DND-41 (cell line): ENCODE measurements at regions not wholly inside any gene's neighbourhood (a gene's known extent, or its start where the extent isn't known, plus 50 kb on each side); places are given as distances from the start of the nearest gene placed in this dataset.

Experiments used
- ATAC-seq: fragments of 200-7000 bp; cut with Tn5 transposase; 3 replicates; pipeline ENCODE4 v1.9.1; 2021; ENCODE audit warnings: low read depth; ENCODE audit not compliant: insufficient read depth
- DNase-seq: peaks from one replicate; pipeline ENCODE4 v3.0.0-alpha.2; 2020
- H2AFZ ChIP-seq: 2 replicates; pipeline ENCODE4 v1.6.0; 2012; ENCODE audit warnings: low read depth, low read length
- H3K27ac ChIP-seq: 2 replicates; pipeline ENCODE4 v1.5.1; 2012; ENCODE audit warnings: low read length, inconsistent platforms
- H3K27me3 ChIP-seq: fragments of 200-600 bp; sonication (generic); 2 replicates; pipeline ENCODE4 v1.6.0; 2012; ENCODE audit warnings: low read length, mild to moderate bottlenecking, inconsistent platforms; ENCODE audit not compliant: insufficient read depth, poor library complexity
- H3K36me3 ChIP-seq: 2 replicates; pipeline ENCODE4 v1.5.1; 2012; ENCODE audit warnings: low read length, inconsistent platforms; ENCODE audit not compliant: insufficient read depth
- H3K4me1 ChIP-seq: 2 replicates; pipeline ENCODE4 v1.5.1; 2012; ENCODE audit warnings: mild to moderate bottlenecking, low read length; ENCODE audit not compliant: insufficient read depth
- H3K4me2 ChIP-seq: 2 replicates; pipeline ENCODE4 v1.6.0; 2012; ENCODE audit warnings: mild to moderate bottlenecking, moderate library complexity, low read length, inconsistent platforms; ENCODE audit not compliant: insufficient read depth
- H3K4me3 ChIP-seq, 2 experiments: fragments of 200-600 bp in 1 of 2; shearing (Covaris generic) in 1 of 2; 2 replicates each; pipeline ENCODE4 v1.5.1; 2012 to 2016; ENCODE audit warnings: inconsistent platforms in 2 of 2, low read length in 2 of 2, mild to moderate bottlenecking in 2 of 2, low read depth in 1 of 2, moderate library complexity in 1 of 2
- H3K79me2 ChIP-seq: 2 replicates; pipeline ENCODE4 v1.6.0; 2012; ENCODE audit warnings: low read length, inconsistent platforms; ENCODE audit not compliant: insufficient read depth
- H3K9ac ChIP-seq: 2 replicates; pipeline ENCODE4 v1.6.0; 2012; ENCODE audit warnings: low read depth, mild to moderate bottlenecking, inconsistent platforms, low read length, moderate library complexity
- H3K9me3 ChIP-seq: 2 replicates; pipeline ENCODE4 v1.5.1; 2012; ENCODE audit warnings: low read length, moderate library complexity, mild to moderate bottlenecking, inconsistent platforms; ENCODE audit not compliant: insufficient read depth, severe bottlenecking
- H4K20me1 ChIP-seq: 2 replicates; pipeline ENCODE4 v1.6.0; 2012; ENCODE audit warnings: low read length; ENCODE audit not compliant: insufficient read depth
- CTCF ChIP-seq: IDR thresholded peaks from 2 replicates; pipeline ENCODE4 v1.5.1; 2012; ENCODE audit warnings: borderline replicate concordance, low read length, moderate library complexity, mild to moderate bottlenecking; ENCODE audit not compliant: poor library complexity, severe bottlenecking; ENCODE audit errors: extremely low read depth
- EZH2 ChIP-seq: IDR thresholded peaks from 3 replicates; pipeline ENCODE4 v1.6.1; 2012; ENCODE audit warnings: borderline replicate concordance, low read depth, mild to moderate bottlenecking, moderate library complexity, low read length, inconsistent platforms; ENCODE audit not compliant: severe bottlenecking

GRCh38 chr6:2434912-2435311 lies 189.5 kb upstream of the GMDS start:
- Histone ChIP-seq H3K27me3 (no peaks in the 10 kb centered on the region), H3K36me3 (no peaks in the 10 kb centered on the region), H3K4me3 (no peak overlapping the region), H3K9me3 (no peaks in the 10 kb centered on the region), H4K20me1 (no peaks in the 10 kb centered on the region), H3K79me2 (no peaks in the 10 kb centered on the region), H2AFZ (no peak overlapping the region), H3K9ac (no peak overlapping the region), H3K4me1 (no peaks in the 10 kb centered on the region), H3K4me2 (no peak overlapping the region), H3K27ac (no peak overlapping the region)
- ATAC-seq (no peak), DNase-seq (no peak)
- no peak for TF ChIP-seq EZH2
- no peak for TF ChIP-seq CTCF

GRCh38 chr6:2434116-2434515 lies 188.7 kb upstream of the GMDS start:
- Histone ChIP-seq H3K27me3 (no peaks in the 10 kb centered on the region), H3K27ac (no peak overlapping the region), H3K4me3 (no peak overlapping the region), H4K20me1 (no peaks in the 10 kb centered on the region), H2AFZ (no peak overlapping the region), H3K4me2 (no peak overlapping the region), H3K36me3 (no peaks in the 10 kb centered on the region), H3K9ac (no peak overlapping the region), H3K79me2 (no peaks in the 10 kb centered on the region), H3K4me1 (no peaks in the 10 kb centered on the region), H3K9me3 (no peaks in the 10 kb centered on the region)
- DNase-seq (no peak), ATAC-seq (no peak)
- TF ChIP-seq EZH2 (no peak), CTCF (no peak)

GRCh38 chr6:2433711-2434110 lies 188.3 kb upstream of the GMDS start:
- Histone ChIP-seq H3K4me3 (no peak overlapping the region), H3K4me1 (no peaks in the 10 kb centered on the region), H4K20me1 (no peaks in the 10 kb centered on the region), H3K79me2 (no peaks in the 10 kb centered on the region), H3K36me3 (no peaks in the 10 kb centered on the region), H3K9ac (no peak overlapping the region), H3K27ac (no peak overlapping the region), H3K27me3 (no peaks in the 10 kb centered on the region), H3K4me2 (no peak overlapping the region), H3K9me3 (no peaks in the 10 kb centered on the region), H2AFZ (no peak overlapping the region)
- no peak for DNase-seq
- no peak for ATAC-seq
- TF ChIP-seq EZH2 (no peak), CTCF (no peak)

GRCh38 chr6:2433266-2433665 lies 187.9 kb upstream of the GMDS start:
- Histone ChIP-seq H3K9me3 (no peaks in the 10 kb centered on the region), H3K27me3 (no peaks in the 10 kb centered on the region), H2AFZ (no peak overlapping the region), H3K4me3 (no peak overlapping the region), H4K20me1 (no peaks in the 10 kb centered on the region), H3K36me3 (no peaks in the 10 kb centered on the region), H3K9ac (no peak overlapping the region), H3K4me2 (no peak overlapping the region), H3K27ac (no peak overlapping the region), H3K4me1 (no peaks in the 10 kb centered on the region), H3K79me2 (no peaks in the 10 kb centered on the region)
- no peak for ATAC-seq
- DNase-seq: no peak
- no peak for TF ChIP-seq EZH2
- TF ChIP-seq CTCF: no peak
